GM19238 (cell line): ENCODE measurements at regions not wholly inside any gene's neighbourhood (a gene's known extent, or its start where the extent isn't known, plus 50 kb on each side); places are given as distances from the start of the nearest gene placed in this dataset.

ENCODE experiments used
- DNase-seq: peaks from one replicate; pipeline ENCODE4 v3.0.0; 2011; ENCODE audit warnings: low spot score; ENCODE audit not compliant: insufficient read length

DNA sequence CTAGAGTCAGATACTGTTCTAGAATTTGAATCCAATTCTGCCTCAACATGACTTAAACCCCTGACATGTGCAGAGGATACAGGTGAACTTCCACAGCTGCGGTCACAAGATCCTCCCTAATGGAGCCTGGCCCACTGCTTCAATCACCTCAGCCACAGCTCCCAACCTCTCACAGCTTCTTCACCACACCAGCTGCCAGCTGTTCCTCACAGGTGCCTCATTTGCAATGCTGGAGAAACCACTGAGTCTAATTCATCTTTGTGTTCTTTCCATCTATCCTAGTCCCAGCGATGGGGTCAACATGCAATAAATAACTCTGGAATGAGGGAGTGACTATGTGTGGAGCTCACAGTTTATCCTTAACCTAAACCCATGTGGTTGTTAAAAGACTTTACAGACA lies 72.0 kb upstream of the MAF start:
- no peak for DNase-seq

DNA sequence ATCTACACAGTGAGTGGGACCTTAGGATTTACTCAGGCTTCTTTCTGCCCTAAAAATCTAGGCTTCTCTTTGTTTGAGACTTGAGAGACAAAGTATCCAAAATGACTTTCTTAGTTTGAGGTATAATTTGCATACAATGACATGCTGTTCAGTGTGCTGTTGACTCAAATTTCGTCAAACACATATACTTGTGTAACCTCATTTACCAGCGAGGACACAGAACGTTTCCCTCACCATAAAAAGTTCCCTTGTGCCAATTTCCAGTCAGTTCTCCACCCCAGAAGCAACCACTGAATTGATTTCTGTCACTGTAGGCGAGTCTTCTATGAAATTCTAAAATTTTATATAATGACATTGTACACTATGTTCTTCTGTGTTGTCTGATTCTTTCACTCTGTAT lies 68.0 kb upstream of the MAF start:
- DNase-seq: no peak

DNA sequence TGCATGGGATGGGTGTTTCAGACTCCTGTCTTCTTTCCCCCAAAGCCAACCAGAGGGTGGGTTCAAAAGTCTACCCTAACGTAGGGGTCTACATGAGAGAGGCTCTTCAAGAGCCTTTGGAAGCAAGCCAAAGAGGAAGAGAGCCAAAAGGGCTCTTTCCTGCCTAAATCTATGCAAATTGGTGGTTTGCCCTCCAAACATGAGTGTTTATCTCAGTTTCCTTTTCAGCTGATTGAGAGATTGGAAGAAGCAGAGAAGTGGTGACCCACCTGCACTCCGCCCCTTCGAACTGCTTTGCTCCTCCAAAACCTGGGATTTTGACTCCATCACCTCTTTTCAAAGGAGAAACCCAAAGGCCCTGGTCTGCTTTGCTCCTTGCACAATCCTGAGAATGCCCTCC lies 65.4 kb upstream of the MAF start:
- DNase-seq: no peak

DNA sequence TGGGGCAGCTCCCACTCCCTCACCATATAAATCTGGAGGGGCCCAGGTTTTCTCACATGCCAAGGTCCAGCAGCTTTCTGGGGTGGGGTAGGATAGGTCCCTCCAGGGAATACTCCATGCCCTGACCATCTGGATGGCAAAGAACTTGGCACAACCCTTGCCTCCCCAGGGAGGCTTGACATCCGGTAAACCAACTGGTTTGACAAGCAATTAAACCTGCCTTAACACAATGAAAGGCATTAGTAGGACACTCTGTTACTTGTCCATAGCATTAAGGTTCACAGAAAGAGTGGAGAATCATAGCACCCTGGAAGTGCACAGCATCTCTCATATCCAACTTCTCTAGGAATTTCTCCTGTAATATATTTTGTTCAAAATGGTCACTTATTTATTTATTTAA lies 63.9 kb upstream of the MAF start:
- no peak for DNase-seq

DNA sequence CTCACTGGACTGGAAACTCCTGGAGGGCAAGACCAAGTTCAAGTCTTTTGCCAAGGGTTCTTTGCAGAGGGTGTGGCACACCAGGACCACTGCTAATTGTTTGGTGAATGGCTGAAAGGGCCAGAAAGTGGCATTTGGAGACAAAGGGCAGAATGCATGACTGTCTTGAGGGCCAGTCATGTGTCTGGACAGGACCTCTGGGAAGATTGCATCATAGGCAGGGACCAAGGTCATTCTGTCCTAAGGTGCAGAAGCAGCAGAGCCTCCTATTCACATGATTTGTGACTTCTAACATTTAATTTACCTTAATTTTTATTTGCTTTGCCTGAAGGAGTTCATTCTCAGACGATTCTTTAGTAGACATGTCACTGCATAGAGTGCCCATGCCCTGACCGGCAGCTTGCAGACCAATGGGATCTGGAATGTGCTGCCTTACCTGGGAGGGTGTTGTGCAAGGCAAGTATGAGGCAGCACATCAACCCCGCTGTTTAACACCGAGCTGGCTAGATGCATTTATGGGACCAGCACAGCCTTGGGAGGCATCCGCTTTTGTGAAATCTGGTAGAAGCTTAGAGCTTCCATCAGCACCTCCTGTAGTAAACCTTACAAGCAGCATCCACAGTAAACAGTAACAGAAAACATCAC lies 62.3 kb upstream of the MAF start:
- DNase-seq: no peak

DNA sequence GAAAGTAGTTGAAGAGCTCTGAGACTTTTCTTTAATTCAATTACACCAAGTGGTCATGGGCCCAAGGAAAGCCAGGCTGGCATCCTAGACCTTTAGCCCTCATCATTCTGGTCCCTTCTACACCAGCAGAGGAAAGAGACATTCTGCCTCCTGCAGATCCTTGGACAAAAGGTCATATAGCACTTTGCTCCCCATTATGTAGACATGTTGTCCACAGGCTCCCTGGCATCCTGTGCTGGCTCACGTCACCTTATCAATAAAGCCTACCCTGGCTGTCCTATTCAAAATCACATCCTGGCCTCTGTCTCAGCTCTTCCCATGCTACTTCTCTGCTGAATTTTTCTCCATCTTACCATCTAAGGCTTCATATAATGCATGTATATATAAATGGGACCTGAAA lies 61.6 kb upstream of the MAF start:
- DNase-seq: no peak

DNA sequence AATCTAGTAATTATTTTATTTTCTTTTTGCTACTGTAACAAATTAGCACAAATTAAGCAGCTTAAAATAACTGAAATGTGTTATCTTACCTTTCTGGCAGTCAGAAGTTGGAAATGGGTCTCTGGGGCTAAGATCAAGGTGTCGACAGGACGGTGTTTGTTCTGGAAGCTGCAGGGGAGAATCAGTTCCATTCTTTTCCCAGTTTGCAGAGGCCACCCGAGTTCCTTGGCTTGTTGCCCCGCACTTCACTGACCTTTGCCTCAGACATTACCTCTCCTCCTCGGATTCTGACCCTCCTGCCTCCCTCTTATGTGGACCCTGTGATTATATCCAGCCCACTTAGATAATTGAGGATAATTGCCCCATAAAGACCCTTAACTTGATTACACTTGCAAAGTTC lies 61.0 kb upstream of the MAF start:
- no peak for DNase-seq

DNA sequence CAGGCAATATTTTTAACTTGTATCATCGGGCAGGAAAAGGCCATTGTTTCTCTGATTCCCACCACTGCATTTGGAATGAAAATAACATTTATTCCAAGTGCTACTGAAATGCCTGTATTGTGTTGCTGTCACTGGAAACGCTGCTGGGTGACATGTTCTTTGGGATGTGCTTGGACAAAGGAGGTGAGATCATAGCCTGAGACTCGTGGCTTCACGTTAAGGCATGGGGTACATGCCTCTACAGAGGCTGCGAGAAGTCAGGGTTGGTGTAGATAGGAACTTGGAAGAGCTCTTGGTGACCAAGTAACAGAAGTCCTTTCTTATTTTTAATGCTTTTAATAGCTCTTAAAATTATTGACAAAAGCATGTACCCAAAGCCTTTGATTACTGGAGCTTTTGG lies 58.8 kb upstream of the MAF start:
- no peak for DNase-seq

DNA sequence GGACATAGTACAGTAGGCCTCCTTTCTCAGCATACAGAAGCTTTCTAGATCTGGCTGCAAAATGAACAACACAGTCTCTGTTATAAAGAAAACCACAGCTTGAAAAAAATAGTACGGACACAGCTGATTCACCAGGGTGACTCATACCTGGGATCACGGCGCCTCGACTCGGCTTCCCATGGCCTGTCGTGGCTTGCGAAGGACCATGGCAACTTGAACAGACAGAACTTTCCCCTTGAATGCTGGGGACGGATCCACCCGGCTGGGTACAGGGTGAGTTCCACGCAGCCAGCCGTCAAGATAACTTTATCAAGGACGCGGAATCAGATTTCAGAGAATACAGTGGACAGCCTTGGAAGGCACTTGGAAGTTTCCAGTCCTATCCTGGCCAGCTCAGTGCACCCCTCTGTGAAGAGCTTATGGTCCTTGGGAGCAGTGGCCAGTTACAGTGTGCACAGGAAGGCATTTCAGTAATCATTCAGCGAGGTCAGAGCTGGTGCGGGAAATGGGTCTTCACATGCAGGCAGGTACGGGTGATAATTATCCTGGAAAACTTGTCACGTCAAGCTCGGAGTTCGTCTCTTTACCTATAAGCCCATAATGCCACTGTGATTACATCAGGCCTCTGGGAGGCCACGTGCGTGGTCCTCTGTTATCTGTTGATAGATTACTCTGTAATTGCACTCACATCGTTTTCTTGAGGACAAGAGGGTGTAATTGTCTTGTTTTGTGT lies 57.9 kb upstream of the MAF start:
- DNase-seq: no peak

DNA sequence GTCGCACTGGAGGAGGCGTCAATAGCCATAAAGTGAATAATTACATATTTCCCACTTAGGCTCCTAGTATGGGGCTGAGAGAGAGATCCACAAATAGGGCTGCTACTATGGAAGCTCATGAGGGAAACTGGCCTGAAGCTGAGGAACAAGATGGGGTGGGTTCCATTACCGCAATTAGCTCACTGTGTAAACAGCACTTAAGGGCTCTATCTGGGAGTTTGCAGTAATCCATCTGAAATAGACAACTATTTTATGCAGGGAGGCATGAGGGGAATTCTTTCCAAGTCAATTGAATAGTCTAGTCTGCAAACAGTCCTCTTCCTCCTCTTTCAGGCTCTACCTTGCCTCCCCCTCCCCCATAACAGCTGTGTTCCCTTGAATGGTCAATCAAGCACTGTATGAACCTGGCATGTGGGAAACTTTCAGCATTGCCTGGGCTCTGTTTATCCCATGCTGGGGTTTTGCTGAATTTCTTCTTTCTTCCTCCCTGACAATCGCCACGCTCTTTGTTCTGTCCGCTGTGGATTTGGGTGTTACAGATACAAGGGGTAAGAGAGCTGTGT lies 56.1 kb upstream of the MAF start:
- DNase-seq: no peak

DNA sequence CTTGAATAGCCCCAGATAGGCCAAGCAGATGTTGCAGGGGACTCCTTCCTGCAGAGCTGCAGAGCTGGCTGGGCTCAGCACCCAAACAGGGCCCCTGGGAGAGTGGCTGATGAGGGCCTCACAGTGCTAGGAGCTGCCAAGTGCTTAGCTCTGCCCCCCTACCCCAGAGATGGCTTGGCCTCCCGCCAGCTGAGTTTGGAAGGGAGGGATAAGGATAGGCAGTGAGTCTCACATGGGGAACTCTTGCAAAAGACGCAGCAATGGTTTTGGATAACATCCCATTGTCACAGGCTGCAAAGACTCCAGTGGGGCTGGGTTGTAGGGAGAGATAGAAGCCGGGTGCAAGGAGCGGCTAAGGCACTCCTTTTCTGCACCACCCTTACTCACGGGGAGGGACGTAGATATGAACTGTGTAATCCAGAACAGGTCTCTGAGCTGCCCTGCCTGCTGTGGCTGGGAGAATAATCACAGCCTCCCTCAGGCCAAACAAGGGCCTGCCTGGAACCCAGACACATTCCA lies 52.9 kb upstream of the MAF start:
- DNase-seq: no peak

DNA sequence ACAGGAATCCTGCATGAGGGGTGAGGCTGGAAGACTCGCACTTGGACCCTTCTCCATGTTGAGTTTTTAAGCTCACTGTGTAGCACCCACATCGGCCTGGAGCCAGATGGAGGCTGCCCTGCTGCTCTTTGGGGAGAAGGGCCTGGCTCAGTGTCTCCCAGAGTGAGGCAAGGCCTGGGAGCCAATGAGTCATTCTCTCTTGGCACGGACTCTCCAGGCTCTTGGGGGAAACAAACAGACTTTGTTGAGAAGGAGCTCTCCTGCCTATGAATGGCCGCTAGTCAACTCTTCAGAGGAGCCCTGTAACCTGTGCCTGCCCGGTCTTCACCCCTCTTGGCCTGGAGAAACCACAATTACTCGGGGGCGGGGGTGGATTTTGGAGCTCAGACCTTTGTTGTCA lies 50.8 kb upstream of the MAF start:
- no peak for DNase-seq
